ENCODE measurements at regions not wholly inside any gene's neighbourhood (a gene's known extent, or its start where the extent isn't known, plus 50 kb on each side); places are given as distances from the start of the nearest gene placed in this dataset.

- DNase-seq (ENCODE audit: insufficient read length, low spot score), result no peak
- no peak for FAIRE-seq
- TF ChIP-seq POU2F2 (IDR thresholded peaks at IDR 0.05; ENCODE audit: low read depth, low read length) (no peak), POLR2A (IDR thresholded peaks at IDR 0.05; ENCODE audit: low read depth, low read length) (no peak)
Observed at GRCh38 chr3:135803028-135803692, 162.4 kb upstream of the PPP2R3A start.

GRCh38 chr3:135805752-135806151 lies 159.8 kb upstream of the PPP2R3A start:
- DNase-seq (ENCODE audit: insufficient read length, low spot score) (no peak), FAIRE-seq (no peak)
- TF ChIP-seq TAF1 (IDR thresholded peaks at IDR 0.05; ENCODE audit: low read depth, low read length) (no peak), SPI1 (IDR thresholded peaks at IDR 0.05; ENCODE audit: low read depth, low read length) (no peak), POLR2A (IDR thresholded peaks at IDR 0.05; ENCODE audit: low read depth, low read length) (no peak), POLR2AphosphoS5 (IDR thresholded peaks at IDR 0.05; ENCODE audit: low read depth, low read length) (no peak), PAX5 (IDR thresholded peaks at IDR 0.05; ENCODE audit: insufficient read depth, low read length, severe bottlenecking) (no peak), POU2F2 (IDR thresholded peaks at IDR 0.05; ENCODE audit: low read depth, low read length) (no peak)

GRCh38 chr3:135806317-135806716 lies 159.2 kb upstream of the PPP2R3A start:
- TF ChIP-seq TAF1 (IDR thresholded peaks at IDR 0.05; ENCODE audit: low read depth, low read length) (no peak), POU2F2 (IDR thresholded peaks at IDR 0.05; ENCODE audit: low read depth, low read length) (no peak), POLR2AphosphoS5 (IDR thresholded peaks at IDR 0.05; ENCODE audit: low read depth, low read length) (no peak), PAX5 (IDR thresholded peaks at IDR 0.05; ENCODE audit: insufficient read depth, low read length, severe bottlenecking) (no peak), SPI1 (IDR thresholded peaks at IDR 0.05; ENCODE audit: low read depth, low read length) (no peak), POLR2A (IDR thresholded peaks at IDR 0.05; ENCODE audit: low read depth, low read length) (no peak)
- no peak for FAIRE-seq

GRCh38 chr3:135807879-135808278 lies 157.6 kb upstream of the PPP2R3A start:
- DNase-seq (ENCODE audit: insufficient read length, low spot score) (no peak), FAIRE-seq (no peak)
- TF ChIP-seq POLR2A (IDR thresholded peaks at IDR 0.05; ENCODE audit: low read depth, low read length) (no peak), TAF1 (IDR thresholded peaks at IDR 0.05; ENCODE audit: low read depth, low read length) (no peak), POLR2AphosphoS5 (IDR thresholded peaks at IDR 0.05; ENCODE audit: low read depth, low read length) (no peak), PAX5 (IDR thresholded peaks at IDR 0.05; ENCODE audit: insufficient read depth, low read length, severe bottlenecking) (no peak)

More at GRCh38 chr3:135806317-135806716, 159.2 kb upstream of the PPP2R3A start:
- DNase-seq (ENCODE audit: insufficient read length, low spot score), result no peak

- FAIRE-seq, result no peak
- no peak for DNase-seq (ENCODE audit: insufficient read length, low spot score)
- TF ChIP-seq TAF1 (IDR thresholded peaks at IDR 0.05; ENCODE audit: low read depth, low read length) (no peak), POU2F2 (IDR thresholded peaks at IDR 0.05; ENCODE audit: low read depth, low read length) (no peak), SPI1 (IDR thresholded peaks at IDR 0.05; ENCODE audit: low read depth, low read length) (no peak), POLR2AphosphoS5 (IDR thresholded peaks at IDR 0.05; ENCODE audit: low read depth, low read length) (no peak), PAX5 (IDR thresholded peaks at IDR 0.05; ENCODE audit: insufficient read depth, low read length, severe bottlenecking) (no peak), POLR2A (IDR thresholded peaks at IDR 0.05; ENCODE audit: low read depth, low read length) (no peak)
Observed at GRCh38 chr3:135809021-135809634, 156.4 kb upstream of the PPP2R3A start.

- DNase-seq (ENCODE audit: insufficient read length, low spot score) (no peak), FAIRE-seq (no peak)
Observed at GRCh38 chr3:135811651-135812050, 153.9 kb upstream of the PPP2R3A start.

GRCh38 chr3:135812057-135812456 lies 153.5 kb upstream of the PPP2R3A start:
- no peak for TF ChIP-seq SPI1 (IDR thresholded peaks at IDR 0.05; ENCODE audit: low read depth, low read length)
- TF ChIP-seq POU2F2 (IDR thresholded peaks at IDR 0.05; ENCODE audit: low read depth, low read length), result no peak
- FAIRE-seq, result no peak
- DNase-seq (ENCODE audit: insufficient read length, low spot score), result no peak

More at GRCh38 chr3:135811651-135812050, 153.9 kb upstream of the PPP2R3A start:
- no peak for TF ChIP-seq POU2F2 (IDR thresholded peaks at IDR 0.05; ENCODE audit: low read depth, low read length)
- TF ChIP-seq PAX5 (IDR thresholded peaks at IDR 0.05; ENCODE audit: insufficient read depth, low read length, severe bottlenecking), result no peak
- no peak for TF ChIP-seq TAF1 (IDR thresholded peaks at IDR 0.05; ENCODE audit: low read depth, low read length)
- TF ChIP-seq POLR2A (IDR thresholded peaks at IDR 0.05; ENCODE audit: low read depth, low read length), result no peak
- TF ChIP-seq SPI1 (IDR thresholded peaks at IDR 0.05; ENCODE audit: low read depth, low read length), result no peak
- TF ChIP-seq POLR2AphosphoS5 (IDR thresholded peaks at IDR 0.05; ENCODE audit: low read depth, low read length), result no peak

GRCh38 chr3:135834465-135834864 lies 131.1 kb upstream of the PPP2R3A start:
- DNase-seq (ENCODE audit: insufficient read length, low spot score), result no peak
- no peak for FAIRE-seq
- no peak for TF ChIP-seq POLR2AphosphoS5 (IDR thresholded peaks at IDR 0.05; ENCODE audit: low read depth, low read length)
- no peak for TF ChIP-seq TAF1 (IDR thresholded peaks at IDR 0.05; ENCODE audit: low read depth, low read length)
- no peak for TF ChIP-seq SPI1 (IDR thresholded peaks at IDR 0.05; ENCODE audit: low read depth, low read length)
- no peak for TF ChIP-seq POLR2A (IDR thresholded peaks at IDR 0.05; ENCODE audit: low read depth, low read length)
- no peak for TF ChIP-seq POU2F2 (IDR thresholded peaks at IDR 0.05; ENCODE audit: low read depth, low read length)
- no peak for TF ChIP-seq PAX5 (IDR thresholded peaks at IDR 0.05; ENCODE audit: insufficient read depth, low read length, severe bottlenecking)

- FAIRE-seq (no peak), DNase-seq (ENCODE audit: insufficient read length, low spot score) (no peak)
- TF ChIP-seq POLR2A (IDR thresholded peaks at IDR 0.05; ENCODE audit: low read depth, low read length) (no peak), TAF1 (IDR thresholded peaks at IDR 0.05; ENCODE audit: low read depth, low read length) (no peak), POLR2AphosphoS5 (IDR thresholded peaks at IDR 0.05; ENCODE audit: low read depth, low read length) (no peak), SPI1 (IDR thresholded peaks at IDR 0.05; ENCODE audit: low read depth, low read length) (no peak), POU2F2 (IDR thresholded peaks at IDR 0.05; ENCODE audit: low read depth, low read length) (no peak), PAX5 (IDR thresholded peaks at IDR 0.05; ENCODE audit: insufficient read depth, low read length, severe bottlenecking) (no peak)
Observed at GRCh38 chr3:135837977-135838631, 127.4 kb upstream of the PPP2R3A start.

All from GM12891 (cell line).